Keratinocyte (primary cell): ENCODE measurements at regions not wholly inside any gene's neighbourhood (a gene's known extent, or its start where the extent isn't known, plus 50 kb on each side); places are given as distances from the start of the nearest gene placed in this dataset.

Experiments used
- DNase-seq: peaks from one replicate; pipeline ENCODE4 v3.0.0-alpha.2; 2011; ENCODE audit warnings: low read depth, missing footprints, low spot score
- FAIRE-seq: peaks from 2 replicates; lab custom pipeline; 2011; peaks lifted over from hg19 to GRCh38; lab: Jason Lieb, UNC
- H2AFZ ChIP-seq: 2 replicates; pipeline ENCODE4 v1.6.0; 2012; ENCODE audit warnings: low read length, control low read depth, inconsistent platforms; ENCODE audit not compliant: control insufficient read depth
- H3K27ac ChIP-seq: 2 replicates; pipeline ENCODE4 v1.5.1; 2011; ENCODE audit warnings: low read length; ENCODE audit not compliant: control insufficient read depth, insufficient read depth
- H3K27me3 ChIP-seq: 3 replicates; pipeline ENCODE4 v1.6.0; 2011; ENCODE audit warnings: low read length; ENCODE audit not compliant: control insufficient read depth, insufficient read depth; ENCODE audit errors: extremely low read depth
- H3K36me3 ChIP-seq, 2 experiments: 2 replicates in 1 of 2; 3 replicates in 1 of 2; pipeline ENCODE4 v1.5.1; 2011; ENCODE audit warnings: low read length in 2 of 2, mild to moderate bottlenecking in 1 of 2; ENCODE audit not compliant: control insufficient read depth in 2 of 2, insufficient read depth in 2 of 2; ENCODE audit errors: extremely low read depth in 1 of 2
- H3K4me1 ChIP-seq: 3 replicates; pipeline ENCODE4 v1.5.1; 2011; ENCODE audit warnings: low read length; ENCODE audit not compliant: control insufficient read depth, insufficient read depth; ENCODE audit errors: extremely low read depth
- H3K4me2 ChIP-seq: 3 replicates; pipeline ENCODE4 v1.6.0; 2011; ENCODE audit warnings: low read depth, low read length; ENCODE audit not compliant: control insufficient read depth, insufficient read depth; ENCODE audit errors: extremely low read depth
- H3K4me3 ChIP-seq, 3 experiments: fragments of 200-600 bp in 1 of 3; sonication (generic) in 1 of 3; 2 replicates in 2 of 3; 3 replicates in 1 of 3; pipeline ENCODE4 v1.5.1; 2011 to 2016; ENCODE audit warnings: low read length in 3 of 3, mild to moderate bottlenecking in 3 of 3, control low read depth in 2 of 3, inconsistent platforms in 1 of 3, low read depth in 1 of 3, mixed read lengths in 1 of 3, mixed run types in 1 of 3, moderate library complexity in 1 of 3; ENCODE audit not compliant: control insufficient read depth in 2 of 3, insufficient read depth in 2 of 3; ENCODE audit errors: extremely low read depth in 1 of 3
- H3K79me2 ChIP-seq: 2 replicates; pipeline ENCODE4 v1.6.0; 2012; ENCODE audit warnings: low read length; ENCODE audit not compliant: control insufficient read depth, insufficient read depth
- H3K9ac ChIP-seq: 3 replicates; pipeline ENCODE4 v1.6.0; 2011; ENCODE audit warnings: low read length; ENCODE audit not compliant: control insufficient read depth, insufficient read depth; ENCODE audit errors: extremely low read depth
- H3K9me1 ChIP-seq: 3 replicates; pipeline ENCODE4 v1.6.0; 2011; ENCODE audit warnings: low read length; ENCODE audit not compliant: control insufficient read depth, insufficient read depth; ENCODE audit errors: extremely low read depth
- H3K9me3 ChIP-seq: 2 replicates; pipeline ENCODE4 v1.5.1; 2012; ENCODE audit warnings: low read depth, low read length; ENCODE audit not compliant: control insufficient read depth
- H4K20me1 ChIP-seq: 3 replicates; pipeline ENCODE4 v1.6.0; 2011; ENCODE audit warnings: low read length; ENCODE audit not compliant: control insufficient read depth, insufficient read depth; ENCODE audit errors: extremely low read depth
- CTCF ChIP-seq, 3 experiments: IDR thresholded peaks in 1 of 3; conservative IDR thresholded peaks in 1 of 3; optimal IDR thresholded peaks in 1 of 3; 2 replicates in 2 of 3; 3 replicates in 1 of 3; pipeline versions ENCODE3 to v1.5.1; 2011; ENCODE audit warnings: low read length in 3 of 3, mild to moderate bottlenecking in 3 of 3, moderate library complexity in 2 of 3, control low read depth in 1 of 3, inconsistent platforms in 1 of 3; ENCODE audit not compliant: insufficient read depth in 2 of 3; ENCODE audit errors: extremely low read depth in 1 of 3
- EZH2 ChIP-seq: IDR thresholded peaks from one replicate; pipeline ENCODE4 v1.6.1; 2012; ENCODE audit warnings: inconsistent platforms, mild to moderate bottlenecking, low read length, moderate library complexity
- dilution Hi-C: fragments of 300-500 bp; cut with MboI; formaldehyde crosslinking; loops from one replicate; pipeline ENCODE4 v1.7.0; 2020; ENCODE audit warnings: low sequenced_read_pairs; ENCODE audit not compliant: extremely low pct_ligation_motif_present

- no peak overlapping the region for H3K9ac ChIP-seq
- no peak overlapping the region for H3K27ac ChIP-seq
- FAIRE-seq (no peak), DNase-seq (no peak)
- TF ChIP-seq EZH2: no peak
- no peak for TF ChIP-seq CTCF (optimal IDR thresholded peaks at IDR 0.05 in 1 of 3, IDR thresholded peaks at IDR 0.05 in 1 of 3, conservative IDR thresholded peaks at IDR 0.05 in 1 of 3; ENCODE audit: extremely low read depth in 1 of 3, insufficient read depth in 2 of 3, low read length in 3 of 3)
- no peaks in the 10 kb centered on the region for H3K9me1 ChIP-seq
- no peak overlapping the region for H3K4me3 ChIP-seq
- no peaks in the 10 kb centered on the region for H3K27me3 ChIP-seq
- dilution Hi-C loops: no loop called here
- H3K4me2 ChIP-seq: no peak overlapping the region
- no peaks in the 10 kb centered on the region for H4K20me1 ChIP-seq
- H3K4me1 ChIP-seq: no peaks in the 10 kb centered on the region
- H3K36me3 ChIP-seq: no peaks in the 10 kb centered on the region
- no peak overlapping the region for H2AFZ ChIP-seq
- H3K79me2 ChIP-seq: no peaks in the 10 kb centered on the region
- no peaks in the 10 kb centered on the region for H3K9me3 ChIP-seq
Observed at GRCh38 chrX:116806288-116806802, 343.6 kb upstream of the CT83 start.

- Histone ChIP-seq H3K9ac (no peak overlapping the region), H3K4me3 (no peak overlapping the region), H3K27me3 (no peaks in the 10 kb centered on the region), H3K4me2 (no peak overlapping the region), H3K9me1 (no peaks in the 10 kb centered on the region), H4K20me1 (no peaks in the 10 kb centered on the region), H3K27ac (no peak overlapping the region), H2AFZ (no peak overlapping the region), H3K36me3 (no peaks in the 10 kb centered on the region), H3K79me2 (no peaks in the 10 kb centered on the region), H3K9me3 (no peaks in the 10 kb centered on the region), H3K4me1 (no peaks in the 10 kb centered on the region)
- dilution Hi-C loops: no loop called here
- no peak for TF ChIP-seq EZH2
- TF ChIP-seq CTCF (optimal IDR thresholded peaks at IDR 0.05 in 1 of 3, IDR thresholded peaks at IDR 0.05 in 1 of 3, conservative IDR thresholded peaks at IDR 0.05 in 1 of 3; ENCODE audit: extremely low read depth in 1 of 3, insufficient read depth in 2 of 3, low read length in 3 of 3): no peak
- FAIRE-seq (no peak), DNase-seq (no peak)
Observed at GRCh38 chrX:116801943-116802342, 339.2 kb upstream of the CT83 start.
